ENCODE measurements at regions not wholly inside any gene's neighbourhood (a gene's known extent, or its start where the extent isn't known, plus 50 kb on each side); places are given as distances from the start of the nearest gene placed in this dataset.

GRCh38 chr20:56957737-56958553, 308.5 kb downstream of the BMP7 start:
- DNase-seq (ENCODE audit: low spot score) = no peak

- DNase-seq (ENCODE audit: low spot score) = no peak
These were observed 301.5 kb downstream of the BMP7 start for GRCh38 chr20:56964901-56965300.

GRCh38 chr20:56967916-56968315, 298.5 kb downstream of the BMP7 start:
- DNase-seq (ENCODE audit: low spot score) = no peak

GRCh38 chr20:56968376-56969048, 297.9 kb downstream of the BMP7 start:
- DNase-seq (ENCODE audit: low spot score) = no peak

- peak; percentile 68 for DNase-seq (ENCODE audit: low spot score)
These were observed 291.8 kb downstream of the BMP7 start for GRCh38 chr20:56974499-56975250.

- DNase-seq (ENCODE audit: low spot score) = no peak
These were observed 290.6 kb downstream of the BMP7 start for GRCh38 chr20:56975838-56976237.

- DNase-seq (ENCODE audit: low spot score) = no peak
These were observed 290.1 kb downstream of the BMP7 start for GRCh38 chr20:56976336-56976735.

GRCh38 chr20:56978475-56978874, 288.0 kb downstream of the BMP7 start:
- DNase-seq (ENCODE audit: low spot score) = no peak

GRCh38 chr20:56979125-56979524, 287.3 kb downstream of the BMP7 start:
- no peak for DNase-seq (ENCODE audit: low spot score)

GRCh38 chr20:56981301-56981700, 285.1 kb downstream of the BMP7 start:
- no peak for DNase-seq (ENCODE audit: low spot score)

- DNase-seq (ENCODE audit: low spot score) = no peak
These were observed 282.6 kb downstream of the BMP7 start for GRCh38 chr20:56983813-56984212.

- no peak for DNase-seq (ENCODE audit: low spot score)
These were observed 281.3 kb downstream of the BMP7 start for GRCh38 chr20:56985066-56985685.

- no peak for DNase-seq (ENCODE audit: low spot score)
These were observed 280.0 kb downstream of the BMP7 start for GRCh38 chr20:56986476-56986875.

GRCh38 chr20:56986931-56987720, 279.3 kb downstream of the BMP7 start:
- no peak for DNase-seq (ENCODE audit: low spot score)

- no peak for DNase-seq (ENCODE audit: low spot score)
These were observed 278.5 kb downstream of the BMP7 start for GRCh38 chr20:56987986-56988385.

GRCh38 chr20:56988446-56988845, 278.0 kb downstream of the BMP7 start:
- no peak for DNase-seq (ENCODE audit: low spot score)

GRCh38 chr20:56989516-56989915, 276.9 kb downstream of the BMP7 start:
- no peak for DNase-seq (ENCODE audit: low spot score)

GRCh38 chr20:56993020-56993559, 273.4 kb downstream of the BMP7 start:
- no peak for DNase-seq (ENCODE audit: low spot score)

- DNase-seq (ENCODE audit: low spot score) = no peak
These were observed 272.4 kb downstream of the BMP7 start for GRCh38 chr20:56994006-56994405.

GRCh38 chr20:56995149-56995548, 271.3 kb downstream of the BMP7 start:
- no peak for DNase-seq (ENCODE audit: low spot score)

- DNase-seq (ENCODE audit: low spot score) = peak; percentile 40
These were observed 270.8 kb downstream of the BMP7 start for GRCh38 chr20:56995635-56996075.
